Stimulated activated naive CD4-positive, alpha-beta T cell (primary cell): ENCODE measurements at regions not wholly inside any gene's neighbourhood (a gene's known extent, or its start where the extent isn't known, plus 50 kb on each side); places are given as distances from the start of the nearest gene placed in this dataset.

Experiments used
- DNase-seq, 6 experiments: peaks; one replicate each; lab custom pipeline; 2025; lab: John Stamatoyannopoulos, UW

DNA sequence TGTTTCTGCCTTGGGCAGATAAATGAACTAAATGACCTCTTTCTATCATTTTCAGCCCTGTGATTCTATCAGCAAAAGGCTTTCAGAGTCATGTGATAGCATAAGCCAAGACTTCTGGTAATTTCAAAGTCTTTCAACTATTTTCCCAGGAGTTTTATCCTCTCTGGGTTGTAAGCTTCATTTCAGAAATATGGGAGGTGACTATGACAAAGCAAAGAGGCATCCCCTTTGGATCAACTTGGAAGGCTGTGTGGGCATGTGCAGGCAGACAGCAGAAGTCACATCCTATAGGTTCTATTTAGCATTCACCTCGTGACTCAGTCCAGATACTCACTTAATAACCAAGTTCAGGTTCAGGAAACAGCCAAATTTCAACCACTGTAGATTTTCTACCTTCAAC, 149.0 kb upstream of the FST start:
- DNase-seq, result no peak

DNA sequence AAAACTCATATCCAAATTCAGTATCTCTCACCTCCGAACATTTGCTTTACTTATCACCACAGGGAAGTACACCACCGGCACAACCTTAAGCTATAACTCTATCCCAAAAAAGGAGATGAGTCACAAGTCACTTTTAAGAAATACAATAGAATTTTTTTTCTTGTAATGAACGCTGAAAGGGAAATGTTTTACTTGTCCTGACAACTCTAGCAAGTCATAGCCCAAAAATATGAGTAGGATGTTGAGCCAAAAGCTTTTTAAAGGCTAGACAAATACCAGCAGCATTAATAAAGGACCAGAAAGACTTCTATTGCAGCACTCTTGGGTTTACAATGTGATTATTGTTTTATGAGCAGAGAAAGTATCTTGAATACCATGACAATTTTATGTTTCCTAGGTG, 147.3 kb upstream of the FST start:
- no peak for DNase-seq

DNA sequence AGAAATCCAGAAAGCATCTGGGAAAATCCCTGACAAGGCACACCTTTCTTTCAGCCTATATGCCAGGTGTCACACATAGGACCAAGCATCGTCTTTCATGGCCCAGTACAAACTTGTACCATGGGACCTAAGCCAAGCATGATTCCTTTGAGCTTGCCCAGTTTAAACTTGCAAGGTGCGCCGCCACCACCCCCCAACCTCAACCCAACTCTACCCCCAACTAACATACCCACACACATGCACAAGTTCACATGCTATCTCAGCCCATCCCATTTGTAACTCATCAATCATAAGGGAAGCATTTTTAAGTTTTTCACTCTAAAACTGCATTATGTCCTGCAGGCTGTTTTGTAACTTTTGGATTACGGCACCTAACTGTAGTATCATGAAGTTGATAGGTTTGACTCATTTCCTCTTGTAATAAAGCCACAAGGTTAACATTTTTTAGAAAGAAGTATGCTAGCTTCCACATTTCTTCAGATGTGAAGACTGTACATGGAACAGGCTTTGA, 145.9 kb upstream of the FST start:
- DNase-seq, result no peak

- no peak for DNase-seq
Observed at GRCh38 chr5:53335115-53335514, 145.3 kb upstream of the FST start.

GRCh38 chr5:53337827-53338226, 142.6 kb upstream of the FST start:
- DNase-seq, result no peak

DNA sequence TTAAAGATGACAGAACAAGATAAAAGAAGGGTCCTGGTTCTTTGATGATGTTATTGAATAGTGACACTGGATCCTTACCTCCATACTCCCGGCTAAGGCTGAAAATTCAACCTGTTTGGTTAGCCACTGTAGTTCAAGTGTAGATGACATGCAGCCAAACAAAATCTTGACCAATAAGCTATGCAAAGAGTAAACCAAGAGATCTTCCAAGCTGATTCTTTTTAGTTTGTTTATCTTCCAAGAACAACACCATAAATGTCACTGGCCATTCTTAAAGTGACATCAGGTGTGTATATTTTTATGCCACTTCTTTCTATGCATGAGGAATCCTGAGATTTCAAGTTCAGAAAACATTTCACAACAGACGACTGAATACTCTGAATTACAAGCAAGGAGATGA, 141.5 kb upstream of the FST start:
- DNase-seq, result no peak

- no peak for DNase-seq
Observed at GRCh38 chr5:53339962-53340540, 140.4 kb upstream of the FST start.

- no peak for DNase-seq
Observed at GRCh38 chr5:53340956-53341750, 139.3 kb upstream of the FST start.

DNA sequence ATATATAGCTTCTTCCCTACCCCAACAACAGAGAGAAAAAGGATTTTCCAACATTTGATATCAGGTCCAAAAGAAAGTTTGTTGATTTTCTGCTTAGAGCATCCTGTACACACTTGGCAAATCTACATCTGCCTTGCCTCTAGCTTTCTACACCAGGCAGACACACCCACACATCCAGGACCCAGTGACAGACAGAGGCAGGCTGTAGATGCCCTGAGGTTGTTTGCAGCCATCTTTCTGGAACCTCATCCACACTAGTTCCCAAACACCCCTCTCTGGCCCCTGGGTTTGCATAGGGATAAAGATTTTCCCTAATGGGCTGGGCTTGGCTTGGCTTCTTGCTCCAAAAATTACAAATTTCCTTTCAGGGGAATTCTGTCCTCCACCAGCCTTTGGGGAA, 138.2 kb upstream of the FST start:
- no peak for DNase-seq

DNA sequence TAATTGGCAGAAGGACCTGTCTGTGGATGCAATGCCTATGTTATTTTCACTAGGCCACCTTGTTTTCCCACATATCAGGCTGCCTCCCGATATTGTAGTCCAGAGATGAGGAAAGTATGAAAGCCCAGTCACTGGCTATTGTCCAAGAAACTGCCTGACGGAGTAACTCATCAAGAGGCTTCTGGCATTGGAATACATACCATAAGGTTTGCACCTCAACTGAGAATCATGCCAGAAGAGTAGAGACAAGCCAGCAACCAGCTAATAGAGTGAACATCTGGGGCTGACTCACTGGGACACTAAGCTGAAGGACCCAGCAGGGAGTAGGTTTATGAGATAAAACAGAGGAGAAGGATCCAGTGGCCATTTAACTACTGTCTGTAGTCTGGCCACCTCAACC, 137.2 kb upstream of the FST start:
- DNase-seq, result no peak

GRCh38 chr5:53350368-53350767, 130.1 kb upstream of the FST start:
- no peak for DNase-seq

- DNase-seq, result no peak
Observed at GRCh38 chr5:53350991-53351770, 129.2 kb upstream of the FST start.

GRCh38 chr5:53355316-53355715, 125.1 kb upstream of the FST start:
- no peak for DNase-seq

DNA sequence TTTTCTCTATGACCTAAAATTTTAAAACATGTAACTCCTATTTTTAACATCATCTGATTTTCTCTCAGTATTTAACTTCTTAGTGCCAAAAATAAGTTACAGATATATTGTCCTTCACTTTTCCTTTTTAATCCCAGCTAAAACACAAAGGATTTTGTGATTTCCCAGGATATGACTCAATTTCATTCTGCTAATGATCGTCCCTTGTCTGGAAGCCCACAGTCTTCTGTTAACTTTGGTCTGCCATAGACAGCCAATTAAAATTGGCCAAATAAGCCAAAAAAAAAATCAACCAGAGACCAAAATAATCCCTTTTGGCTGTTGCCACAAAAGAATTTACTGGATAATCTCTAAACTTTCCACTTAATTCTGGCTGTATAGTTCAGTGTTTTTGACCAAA, 124.5 kb upstream of the FST start:
- no peak for DNase-seq

DNA sequence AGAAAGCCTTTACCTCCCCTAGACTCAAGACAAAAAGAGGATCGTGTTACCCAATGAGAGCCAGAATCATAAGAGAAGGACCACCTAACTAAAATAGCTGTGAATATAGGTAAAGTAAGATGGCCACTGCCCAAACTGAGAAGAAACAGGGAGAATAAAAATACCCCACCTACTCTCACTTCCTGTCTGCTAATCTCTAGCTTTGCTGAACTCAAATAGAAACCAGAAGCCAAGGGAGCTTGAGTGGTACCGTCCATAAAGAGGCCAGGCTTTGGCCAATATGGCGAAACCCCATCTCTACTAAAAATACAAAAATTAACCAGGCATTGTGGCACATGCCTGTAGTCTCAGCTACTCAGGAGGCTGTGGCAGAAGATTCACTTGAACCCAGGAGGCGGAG, 123.0 kb upstream of the FST start:
- no peak for DNase-seq

DNA sequence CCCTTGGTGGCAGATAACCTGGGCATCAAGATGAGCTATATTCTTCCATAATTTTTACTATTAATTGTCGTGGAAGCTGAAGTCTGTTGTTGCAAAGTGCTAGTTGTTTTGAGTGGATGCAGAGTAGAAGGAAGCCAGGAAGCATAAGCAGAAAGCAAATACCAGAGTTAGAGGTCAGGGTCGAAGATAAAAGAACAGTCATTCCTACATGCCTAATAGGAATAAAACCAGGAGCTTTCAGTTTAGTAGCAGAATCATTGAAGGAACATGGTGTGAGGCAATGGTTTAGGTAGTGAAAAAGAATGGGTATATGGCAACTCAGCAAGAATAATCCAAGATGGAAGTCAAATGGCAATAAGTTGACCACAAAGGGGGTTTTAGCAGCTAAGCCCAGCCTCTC, 121.6 kb upstream of the FST start:
- no peak for DNase-seq

GRCh38 chr5:53359916-53360517, 120.4 kb upstream of the FST start:
- no peak for DNase-seq

GRCh38 chr5:53360811-53361210, 119.6 kb upstream of the FST start:
- no peak for DNase-seq

GRCh38 chr5:53361708-53362107, 118.7 kb upstream of the FST start:
- no peak for DNase-seq

DNA sequence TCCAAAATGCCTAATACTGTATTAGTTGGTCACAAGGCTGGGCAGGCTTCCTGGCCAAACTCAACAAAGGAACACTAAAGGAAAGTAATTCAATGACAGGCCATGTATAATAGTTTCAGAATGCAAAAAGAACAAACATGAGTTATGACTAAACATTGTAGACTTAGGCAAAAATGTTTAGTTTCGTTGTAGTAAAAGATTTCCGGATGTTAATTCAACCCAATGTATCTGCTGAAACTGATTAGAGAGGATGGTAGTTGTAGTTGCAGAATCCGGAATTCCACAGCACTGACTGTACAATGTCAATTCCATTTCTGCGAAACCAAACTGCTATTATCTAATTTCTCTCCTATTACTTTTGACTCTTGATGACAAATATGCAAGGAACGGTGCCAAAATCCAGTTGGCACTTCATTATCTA, 117.9 kb upstream of the FST start:
- DNase-seq, result no peak

DNA sequence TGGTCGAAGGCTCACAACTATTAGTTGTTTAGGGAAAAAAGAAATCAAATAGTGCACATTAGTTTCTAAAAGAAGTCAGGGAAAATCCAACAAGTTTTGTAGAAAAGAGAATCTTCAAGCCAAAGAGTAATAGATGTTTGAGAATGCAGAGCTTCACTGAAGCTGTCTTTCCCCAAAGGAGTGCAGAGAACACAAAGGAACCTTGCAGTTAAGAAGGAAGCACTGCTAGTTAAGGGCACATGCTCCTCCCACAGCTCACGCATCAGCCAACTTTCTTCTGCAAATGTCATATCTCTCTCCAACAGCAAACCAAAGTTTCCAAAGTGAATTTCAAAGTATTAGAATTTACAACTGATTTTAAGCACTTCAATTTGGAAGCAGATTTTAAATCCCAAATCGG, 116.4 kb upstream of the FST start:
- no peak for DNase-seq

- no peak for DNase-seq
Observed at GRCh38 chr5:53366245-53366644, 114.2 kb upstream of the FST start.

DNA sequence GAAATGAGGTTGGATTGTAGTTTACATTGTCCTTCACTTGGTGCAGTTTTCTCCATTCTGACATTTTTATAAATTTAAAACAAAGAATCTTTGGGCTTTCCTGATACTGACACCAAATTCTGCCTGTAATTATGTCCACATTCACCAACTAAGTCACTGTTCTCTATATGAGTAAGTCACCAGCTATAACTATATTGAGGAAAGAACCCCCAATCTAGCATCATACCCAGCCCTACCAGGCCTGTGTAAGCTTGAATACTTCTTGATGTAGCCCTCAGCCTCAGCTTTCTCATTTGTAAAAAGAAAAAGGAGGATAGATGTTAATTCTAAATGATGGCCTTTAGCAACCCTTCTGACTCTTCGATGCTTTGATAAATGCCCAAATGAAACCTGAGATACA, 112.7 kb upstream of the FST start:
- no peak for DNase-seq
